Mammary epithelial cell (primary cell): ENCODE measurements at regions not wholly inside any gene's neighbourhood (a gene's known extent, or its start where the extent isn't known, plus 50 kb on each side); places are given as distances from the start of the nearest gene placed in this dataset.

Experiments
- EZH2 ChIP-seq: IDR thresholded peaks from 2 replicates; pipeline ENCODE4 v1.6.1; 2012; ENCODE audit warnings: low read length, inconsistent platforms, borderline replicate concordance
- TF ChIP-seq, protein P1 (sequence below), 2 donors: IDR thresholded peaks in 1 of 2; conservative IDR thresholded peaks in 1 of 2; 2 replicates each; pipeline ENCODE4 v1.5.1; 2011 to 2012; ENCODE audit warnings: inconsistent platforms in 2 of 2, low read length in 2 of 2, mild to moderate bottlenecking in 2 of 2, control low read depth in 1 of 2, low read depth in 1 of 2; ENCODE audit not compliant: insufficient read depth in 1 of 2; ENCODE audit errors: extremely low read depth in 1 of 2

DNA sequence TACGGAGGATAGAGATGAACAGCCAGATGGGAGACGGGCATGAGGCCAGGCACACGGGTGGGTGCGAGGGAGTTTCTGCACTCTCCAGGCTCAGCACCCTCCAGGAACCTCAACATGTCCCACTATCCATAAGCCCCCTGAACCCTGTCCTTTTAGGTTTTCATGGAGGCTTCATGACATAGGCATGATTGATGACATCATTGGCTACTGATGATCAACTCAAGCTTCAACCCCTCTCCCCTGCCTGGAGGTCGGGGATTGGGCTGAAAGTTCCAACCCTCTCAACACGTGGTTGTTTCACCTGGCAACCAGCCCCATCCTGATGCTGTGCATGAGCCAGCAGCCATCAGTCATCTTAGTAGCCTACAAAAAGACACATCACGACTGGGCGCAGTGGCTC is 360.7 kb upstream of the AUTS2 start:
- TF ChIP-seq, protein P1, sequence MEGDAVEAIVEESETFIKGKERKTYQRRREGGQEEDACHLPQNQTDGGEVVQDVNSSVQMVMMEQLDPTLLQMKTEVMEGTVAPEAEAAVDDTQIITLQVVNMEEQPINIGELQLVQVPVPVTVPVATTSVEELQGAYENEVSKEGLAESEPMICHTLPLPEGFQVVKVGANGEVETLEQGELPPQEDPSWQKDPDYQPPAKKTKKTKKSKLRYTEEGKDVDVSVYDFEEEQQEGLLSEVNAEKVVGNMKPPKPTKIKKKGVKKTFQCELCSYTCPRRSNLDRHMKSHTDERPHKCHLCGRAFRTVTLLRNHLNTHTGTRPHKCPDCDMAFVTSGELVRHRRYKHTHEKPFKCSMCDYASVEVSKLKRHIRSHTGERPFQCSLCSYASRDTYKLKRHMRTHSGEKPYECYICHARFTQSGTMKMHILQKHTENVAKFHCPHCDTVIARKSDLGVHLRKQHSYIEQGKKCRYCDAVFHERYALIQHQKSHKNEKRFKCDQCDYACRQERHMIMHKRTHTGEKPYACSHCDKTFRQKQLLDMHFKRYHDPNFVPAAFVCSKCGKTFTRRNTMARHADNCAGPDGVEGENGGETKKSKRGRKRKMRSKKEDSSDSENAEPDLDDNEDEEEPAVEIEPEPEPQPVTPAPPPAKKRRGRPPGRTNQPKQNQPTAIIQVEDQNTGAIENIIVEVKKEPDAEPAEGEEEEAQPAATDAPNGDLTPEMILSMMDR (conservative IDR thresholded peaks at IDR 0.05 in 1 of 2, IDR thresholded peaks at IDR 0.05 in 1 of 2; ENCODE audit: extremely low read depth in 1 of 2, insufficient read depth in 1 of 2, low read depth in 1 of 2, low read length in 2 of 2): no peak
- TF ChIP-seq EZH2: no peak
